Naive thymus-derived CD4-positive, alpha-beta T cell (primary cell): ENCODE measurements at regions not wholly inside any gene's neighbourhood (a gene's known extent, or its start where the extent isn't known, plus 50 kb on each side); places are given as distances from the start of the nearest gene placed in this dataset.

Experiments used
- ATAC-seq: fragments of 150-1000 bp; cut with Tn5 transposase; 2 replicates; pipeline ENCODE4 v1.10.0; 2021; ENCODE audit warnings: mild to moderate bottlenecking, moderate library complexity
- CTCF ChIA-PET: fragments of 350-600 bp; sonication (Branson Sonifier 250); formaldehyde crosslinking; loops from one replicate; lab custom pipeline; 2021; ENCODE audit warnings: antibody characterized with exemption; lab: Charles Lee
- POLR2A ChIA-PET: fragments of 350-600 bp; sonication (Branson Sonifier 250); formaldehyde crosslinking; loops from one replicate; lab custom pipeline; 2021; ENCODE audit warnings: antibody characterized with exemption, inconsistent platforms; lab: Charles Lee
- DNase-seq, 9 donors: peaks; one replicate each; pipeline versions ENCODE4 v3.0.0 to v3.0.0-alpha.2; 2020 to 2022; ENCODE audit warnings: mixed read lengths in 1 of 9
- H3K27ac ChIP-seq: one replicate; pipeline ENCODE4 v1.7.0; 2013; ENCODE audit warnings: mild to moderate bottlenecking, low read depth, low read length, moderate library complexity
- H3K27me3 ChIP-seq, 2 donors: one replicate each; pipeline ENCODE4 v1.7.0; 2013; ENCODE audit warnings: low read length in 2 of 2, mild to moderate bottlenecking in 2 of 2, moderate library complexity in 2 of 2; ENCODE audit not compliant: control insufficient read depth in 2 of 2, insufficient read depth in 2 of 2
- H3K36me3 ChIP-seq, 3 experiments: 1 replicate in 2 of 3; 2 replicates in 1 of 3; pipeline ENCODE4 v1.7.0; 2013; ENCODE audit warnings: low read length in 3 of 3, mild to moderate bottlenecking in 3 of 3, moderate library complexity in 1 of 3; ENCODE audit not compliant: insufficient read depth in 3 of 3, control insufficient read depth in 2 of 3
- H3K4me1 ChIP-seq, 2 donors: one replicate each; pipeline ENCODE4 v1.7.0; 2013; ENCODE audit warnings: low read length in 2 of 2, mild to moderate bottlenecking in 2 of 2, moderate library complexity in 1 of 2; ENCODE audit not compliant: control insufficient read depth in 2 of 2, insufficient read depth in 2 of 2
- H3K4me3 ChIP-seq: 2 replicates; pipeline ENCODE4 v1.7.0; 2013; ENCODE audit warnings: mild to moderate bottlenecking, low read length
- H3K9me3 ChIP-seq, 3 experiments: 1 replicate in 2 of 3; 2 replicates in 1 of 3; pipeline ENCODE4 v1.7.0; 2013; ENCODE audit warnings: low read length in 3 of 3; ENCODE audit not compliant: control insufficient read depth in 2 of 3
- H3K27ac Mint-ChIP-seq, 9 donors: one replicate each; pipeline ENCODE4 v1.8.0; 2020 to 2022; ENCODE audit warnings: mixed read lengths in 9 of 9, mild to moderate bottlenecking in 8 of 9, moderate library complexity in 5 of 9, inconsistent platforms in 2 of 9
- H3K27me3 Mint-ChIP-seq, 5 donors: one replicate each; pipeline ENCODE4 v1.8.0; 2021 to 2022; ENCODE audit warnings: mixed read lengths in 5 of 5, mild to moderate bottlenecking in 1 of 5
- H3K36me3 Mint-ChIP-seq, 5 donors: one replicate each; pipeline ENCODE4 v1.8.0; 2020 to 2022; ENCODE audit warnings: mixed read lengths in 5 of 5, mild to moderate bottlenecking in 3 of 5, inconsistent platforms in 1 of 5
- H3K4me1 Mint-ChIP-seq, 7 donors: one replicate each; pipeline ENCODE4 v1.8.0; 2020 to 2022; ENCODE audit warnings: mixed read lengths in 7 of 7, mild to moderate bottlenecking in 3 of 7, inconsistent platforms in 1 of 7
- H3K4me3 Mint-ChIP-seq, 10 donors: one replicate each; pipeline ENCODE4 v1.8.0; 2020 to 2022; ENCODE audit warnings: mild to moderate bottlenecking in 10 of 10, mixed read lengths in 10 of 10, moderate library complexity in 6 of 10, inconsistent platforms in 2 of 10
- H3K9me3 Mint-ChIP-seq, 11 donors: one replicate each; pipeline ENCODE4 v1.8.0; 2020 to 2022; ENCODE audit warnings: mixed read lengths in 11 of 11, mild to moderate bottlenecking in 4 of 11, inconsistent platforms in 1 of 11, moderate library complexity in 1 of 11
- intact Hi-C, 2 donors: fragments of 100-400 bp; cut with micrococcal nuclease; formaldehyde crosslinking; loops; one replicate each; pipeline ENCODE4 v1.15.1; 2023

DNA sequence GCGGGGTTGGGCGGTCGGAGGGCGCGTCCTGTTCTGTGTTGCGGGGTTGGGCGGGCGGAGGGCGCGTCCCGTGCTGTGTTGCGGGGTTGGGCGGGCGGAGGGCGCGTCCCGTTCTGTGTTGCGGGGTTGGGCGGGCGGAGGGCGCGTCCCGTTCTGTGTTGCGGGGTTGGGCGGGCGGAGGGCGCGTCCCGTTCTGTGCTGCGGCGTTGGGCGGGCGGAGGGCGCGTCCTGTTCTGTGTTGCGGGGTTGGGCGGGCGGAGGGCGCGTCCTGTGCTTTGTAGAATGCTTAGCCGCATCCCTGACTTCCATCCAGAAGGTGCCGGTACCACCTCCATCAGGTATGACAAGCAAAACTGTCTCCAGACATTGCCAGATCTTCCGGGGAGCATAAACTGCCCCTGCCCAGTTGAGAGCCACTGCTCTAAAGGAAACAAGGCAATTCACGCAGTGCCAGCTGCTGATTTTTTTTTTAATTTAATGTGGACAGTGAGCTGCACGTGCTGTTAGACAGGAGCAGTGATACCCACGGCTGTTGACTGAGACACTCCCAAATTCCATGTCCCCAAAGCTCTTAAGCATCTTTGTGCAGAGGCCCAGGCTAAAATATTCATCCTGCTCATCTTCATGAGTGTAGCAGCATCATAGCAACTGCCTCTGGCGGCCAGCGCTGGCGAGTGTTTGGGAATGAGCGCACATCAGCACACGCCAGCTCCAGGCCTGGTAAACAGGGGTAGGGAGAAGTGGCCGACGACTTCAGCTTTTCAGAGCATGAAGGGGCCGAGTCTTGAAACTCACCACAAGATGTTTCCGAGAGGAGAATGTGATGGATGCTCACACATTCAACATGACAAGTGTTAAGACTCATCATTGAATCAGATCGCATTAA lies 284.4 kb upstream of the CDH4 start:
- ATAC-seq: no peak
- no peak overlapping the region for H3K27ac Mint-ChIP-seq
- Histone ChIP-seq H3K27me3 (no peaks in the 10 kb centered on the region), H3K27ac (no peak overlapping the region), H3K9me3 (no peaks in the 10 kb centered on the region), H3K36me3 (no peaks in the 10 kb centered on the region), H3K4me1 (no peaks in the 10 kb centered on the region), H3K4me3 (no peak overlapping the region)
- ChIA-PET POLR2A (no interaction called here), CTCF (no interaction called here)
- DNase-seq: no peak
- peaks cover 0 to 13% (median 0%) of the 10 kb centered on the region in 5 donors for H3K27me3 Mint-ChIP-seq
- H3K4me1 Mint-ChIP-seq: no peaks in the 10 kb centered on the region
- intact Hi-C loops: no loop called here
- no peak overlapping the region for H3K4me3 Mint-ChIP-seq
- peaks cover 0 to 5% (median 0%) of the 10 kb centered on the region in 11 donors for H3K9me3 Mint-ChIP-seq
- H3K36me3 Mint-ChIP-seq: peaks cover 0 to 3% (median 0%) of the 10 kb centered on the region in 5 donors

DNA sequence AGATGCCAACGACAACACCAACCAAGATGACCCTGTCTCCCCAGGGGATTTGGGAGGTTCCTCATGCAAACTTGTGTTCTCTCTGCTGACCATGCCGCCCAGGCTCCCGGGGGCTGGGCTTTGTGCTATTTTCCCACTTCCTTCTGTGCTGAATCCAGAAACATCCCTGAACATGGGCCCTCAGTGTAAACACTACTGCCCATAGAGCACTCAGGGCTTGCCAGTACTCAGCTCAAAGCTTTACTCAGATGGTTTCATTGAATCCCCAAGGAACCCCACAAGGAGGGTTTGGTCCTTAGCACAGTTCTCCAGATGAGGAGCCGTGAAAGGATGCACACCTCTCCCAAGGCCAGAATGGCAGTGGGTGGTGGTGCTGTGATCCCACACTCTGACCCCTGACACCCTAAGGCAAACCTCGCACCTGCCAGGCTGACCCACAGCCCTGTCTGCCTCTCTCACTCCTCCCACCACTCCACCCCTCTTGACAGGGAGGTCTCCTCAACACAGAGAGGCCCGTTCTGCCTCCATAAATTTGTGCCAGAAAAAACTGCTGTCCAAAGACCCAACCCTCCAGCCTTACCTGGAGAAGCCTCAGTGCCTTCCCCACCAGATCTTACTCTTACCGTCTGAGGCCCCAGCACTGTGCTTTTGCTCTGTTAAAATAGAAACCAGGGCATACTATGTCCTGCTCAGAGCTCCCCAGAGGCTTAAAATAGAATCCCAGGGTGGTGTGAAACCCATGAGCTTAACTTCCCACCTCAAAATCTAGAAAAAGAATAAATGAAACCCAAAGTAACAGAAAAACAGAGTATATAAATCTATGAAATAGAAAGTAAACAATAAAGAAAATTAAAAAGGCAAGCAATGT lies 283.0 kb upstream of the CDH4 start:
- H3K4me1 Mint-ChIP-seq: no peaks in the 10 kb centered on the region
- Histone ChIP-seq H3K4me1 (no peaks in the 10 kb centered on the region), H3K36me3 (no peaks in the 10 kb centered on the region), H3K27me3 (no peaks in the 10 kb centered on the region), H3K4me3 (no peak overlapping the region), H3K27ac (no peak overlapping the region), H3K9me3 (no peaks in the 10 kb centered on the region)
- ChIA-PET POLR2A (no interaction called here), CTCF (no interaction called here)
- ATAC-seq (no peak), DNase-seq (no peak)
- peaks cover 0 to 3% (median 0%) of the 10 kb centered on the region in 5 donors for H3K36me3 Mint-ChIP-seq
- H3K9me3 Mint-ChIP-seq: peaks cover 0 to 5% (median 0%) of the 10 kb centered on the region in 11 donors
- H3K27me3 Mint-ChIP-seq: peaks cover 0 to 13% (median 0%) of the 10 kb centered on the region in 5 donors
- no peak overlapping the region for H3K27ac Mint-ChIP-seq
- H3K4me3 Mint-ChIP-seq: no peak overlapping the region
- intact Hi-C loops: no loop called here

DNA sequence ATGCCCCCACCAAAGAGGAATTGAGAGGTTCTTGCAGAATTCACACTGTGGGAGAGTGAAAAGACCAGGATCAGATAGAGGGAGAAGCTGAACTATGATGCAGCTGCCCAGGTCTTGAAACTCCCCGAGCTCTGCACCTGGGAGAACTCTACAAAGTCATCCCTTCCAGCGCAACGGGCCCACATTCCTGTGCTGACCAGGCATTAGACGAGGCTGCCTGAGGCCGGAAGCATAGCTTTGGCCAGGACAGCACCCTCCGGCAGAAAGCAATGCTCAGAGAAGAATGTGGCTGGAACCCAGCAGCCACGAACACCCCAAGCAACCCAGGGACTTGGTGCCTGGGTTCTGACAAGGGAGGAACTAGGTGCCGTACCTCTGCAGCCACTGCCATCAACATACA lies 281.5 kb upstream of the CDH4 start:
- Mint-ChIP-seq H3K27me3 (peaks cover 0 to 18% (median 0%) of the 10 kb centered on the region in 5 donors), H3K9me3 (peaks cover 0 to 5% (median 0%) of the 10 kb centered on the region in 11 donors), H3K4me3 (no peak overlapping the region), H3K4me1 (no peaks in the 10 kb centered on the region), H3K36me3 (peaks cover 0 to 3% (median 0%) of the 10 kb centered on the region in 5 donors), H3K27ac (no peak overlapping the region)
- no peaks in the 10 kb centered on the region for H3K27me3 ChIP-seq
- no peaks in the 10 kb centered on the region for H3K9me3 ChIP-seq
- intact Hi-C loops: no loop called here
- DNase-seq (no peak), ATAC-seq (no peak)
- ChIA-PET POLR2A (no interaction called here), CTCF (no interaction called here)
- H3K27ac ChIP-seq: no peak overlapping the region
- no peak overlapping the region for H3K4me3 ChIP-seq
- no peaks in the 10 kb centered on the region for H3K36me3 ChIP-seq
- H3K4me1 ChIP-seq: no peaks in the 10 kb centered on the region

DNA sequence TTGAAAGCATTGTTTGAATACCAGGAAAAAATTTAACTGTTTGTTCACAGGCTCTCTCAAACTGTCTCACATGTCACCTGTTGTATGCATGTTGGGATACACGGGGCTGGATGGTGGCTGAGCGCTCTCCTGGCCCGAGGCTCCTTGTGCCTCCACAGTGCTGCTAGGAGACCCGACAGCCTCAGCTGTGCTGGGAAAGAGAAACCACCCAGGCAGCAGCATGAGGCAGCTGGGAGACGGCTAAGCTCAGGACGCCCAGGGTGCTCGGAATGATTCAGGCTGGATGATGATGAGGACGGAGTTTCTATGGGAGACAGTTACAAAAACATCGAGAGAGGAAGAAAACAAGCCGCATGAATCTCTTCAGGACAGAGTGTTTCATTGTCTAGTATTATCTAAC lies 278.0 kb upstream of the CDH4 start:
- Histone ChIP-seq H3K4me1 (no peaks in the 10 kb centered on the region), H3K4me3 (no peak overlapping the region), H3K27me3 (no peaks in the 10 kb centered on the region), H3K27ac (no peak overlapping the region), H3K36me3 (no peaks in the 10 kb centered on the region), H3K9me3 (no peaks in the 10 kb centered on the region)
- Mint-ChIP-seq H3K9me3 (peaks cover 0 to 10% (median 0%) of the 10 kb centered on the region in 11 donors), H3K36me3 (no peaks in the 10 kb centered on the region), H3K27ac (no peak overlapping the region), H3K4me3 (no peak overlapping the region), H3K4me1 (no peaks in the 10 kb centered on the region), H3K27me3 (peaks cover 0 to 15% (median 0%) of the 10 kb centered on the region in 5 donors)
- ChIA-PET POLR2A (no interaction called here), CTCF (no interaction called here)
- intact Hi-C loops: no loop called here
- ATAC-seq: no peak
- DNase-seq: no peak

DNA sequence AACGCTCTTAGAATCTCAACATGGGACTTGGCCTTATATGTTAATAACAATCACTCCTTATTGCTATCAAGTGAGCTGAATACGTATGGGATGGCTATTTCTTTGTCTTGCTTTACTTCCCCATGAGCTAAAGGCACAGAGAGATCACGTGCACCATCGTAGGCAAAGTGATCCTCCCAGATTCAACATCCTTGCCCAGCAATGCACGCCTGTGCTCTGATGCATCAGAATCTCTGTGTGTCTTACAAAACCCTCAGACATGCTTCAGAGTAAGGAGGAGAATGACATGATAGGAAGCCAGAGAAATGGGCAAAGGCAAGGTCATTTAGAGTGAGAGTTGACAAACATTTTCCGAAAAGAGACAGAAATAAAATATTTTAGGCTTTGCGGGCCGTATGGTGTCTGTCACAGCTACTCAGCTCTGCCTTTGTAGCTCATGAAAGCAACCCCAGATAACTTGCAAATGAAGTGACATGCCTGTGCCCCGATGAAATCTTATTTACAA lies 277.6 kb upstream of the CDH4 start:
- intact Hi-C loops: no loop called here
- Mint-ChIP-seq H3K4me3 (no peak overlapping the region), H3K27me3 (peaks cover 0 to 11% (median 0%) of the 10 kb centered on the region in 5 donors), H3K9me3 (peaks cover 0 to 15% (median 2%) of the 10 kb centered on the region in 11 donors), H3K27ac (no peak overlapping the region), H3K36me3 (no peaks in the 10 kb centered on the region), H3K4me1 (no peaks in the 10 kb centered on the region)
- H3K9me3 ChIP-seq: no peaks in the 10 kb centered on the region
- ChIA-PET POLR2A (no interaction called here), CTCF (no interaction called here)
- H3K27ac ChIP-seq: no peak overlapping the region
- H3K27me3 ChIP-seq: no peaks in the 10 kb centered on the region
- no peaks in the 10 kb centered on the region for H3K36me3 ChIP-seq
- DNase-seq (no peak), ATAC-seq (no peak)
- no peaks in the 10 kb centered on the region for H3K4me1 ChIP-seq
- H3K4me3 ChIP-seq: no peak overlapping the region

DNA sequence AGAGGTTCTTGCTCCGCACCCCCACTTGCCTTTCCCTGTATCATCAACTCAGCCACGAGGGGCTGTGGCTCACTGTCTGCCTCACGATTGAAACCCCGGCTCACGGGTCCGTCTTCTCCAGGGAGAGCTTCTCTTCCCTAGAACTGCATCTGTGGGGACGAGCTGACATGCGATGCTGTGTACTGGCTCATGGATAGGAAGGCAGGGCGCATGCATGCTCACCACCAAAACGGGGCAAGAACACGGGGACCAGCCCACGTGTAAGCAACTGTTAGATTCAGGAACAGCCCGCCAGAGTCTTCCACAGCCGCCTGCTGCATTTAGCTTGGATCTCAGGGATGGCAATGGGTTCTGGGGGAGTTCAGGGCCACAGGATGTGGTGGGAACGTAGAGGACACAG lies 275.9 kb upstream of the CDH4 start:
- ChIA-PET CTCF (no interaction called here), POLR2A (no interaction called here)
- Histone ChIP-seq H3K4me1 (no peaks in the 10 kb centered on the region), H3K4me3 (no peak overlapping the region), H3K27ac (no peak overlapping the region), H3K36me3 (no peaks in the 10 kb centered on the region), H3K27me3 (no peaks in the 10 kb centered on the region), H3K9me3 (no peaks in the 10 kb centered on the region)
- H3K36me3 Mint-ChIP-seq: no peaks in the 10 kb centered on the region
- intact Hi-C loops: no loop called here
- no peak overlapping the region for H3K4me3 Mint-ChIP-seq
- H3K27me3 Mint-ChIP-seq: peaks cover 0 to 11% (median 0%) of the 10 kb centered on the region in 5 donors
- H3K4me1 Mint-ChIP-seq: no peaks in the 10 kb centered on the region
- no peak for ATAC-seq
- no peak overlapping the region for H3K27ac Mint-ChIP-seq
- no peak for DNase-seq
- peaks cover 4 to 28% (median 7%) of the 10 kb centered on the region in 11 donors for H3K9me3 Mint-ChIP-seq
